PFSK-1 (cell line): ENCODE measurements at regions not wholly inside any gene's neighbourhood (a gene's known extent, or its start where the extent isn't known, plus 50 kb on each side); places are given as distances from the start of the nearest gene placed in this dataset.

Experiments used
- POLR2AphosphoS5 ChIP-seq: IDR thresholded peaks from 2 replicates; pipeline ENCODE4 v1.6.1; 2012; ENCODE audit warnings: low read depth, mild to moderate bottlenecking, control low read depth, low read length, moderate library complexity
- TAF1 ChIP-seq: IDR thresholded peaks from 2 replicates; pipeline ENCODE4 v1.6.1; 2012; ENCODE audit warnings: low read length, control low read depth, borderline replicate concordance; ENCODE audit not compliant: insufficient read depth

GRCh38 chr6:144736763-144737162, 451.6 kb downstream of the UTRN start:
- TF ChIP-seq TAF1, result no peak
- TF ChIP-seq POLR2AphosphoS5, result no peak
